Ishikawa (cell line): ENCODE measurements at regions not wholly inside any gene's neighbourhood (a gene's known extent, or its start where the extent isn't known, plus 50 kb on each side); places are given as distances from the start of the nearest gene placed in this dataset.

Experiments used
- CEBPB ChIP-seq: IDR thresholded peaks from 2 replicates; pipeline ENCODE4 v1.6.1; 2012
- CREB1 ChIP-seq: IDR thresholded peaks from 2 replicates; pipeline ENCODE4 v1.6.1; 2012; ENCODE audit warnings: low read depth
- EGR1 ChIP-seq: IDR thresholded peaks from 2 replicates; pipeline ENCODE4 v1.6.1; 2012
- EP300 ChIP-seq: IDR thresholded peaks from 2 replicates; pipeline ENCODE4 v1.6.1; 2012; ENCODE audit warnings: borderline replicate concordance
- FOXM1 ChIP-seq: IDR thresholded peaks from 2 replicates; pipeline ENCODE4 v1.6.1; 2012; ENCODE audit warnings: low read depth, borderline replicate concordance
- NFIC ChIP-seq: IDR thresholded peaks from 2 replicates; pipeline ENCODE4 v1.6.1; 2012
- RAD21 ChIP-seq: IDR thresholded peaks from 2 replicates; pipeline ENCODE4 v1.6.1; 2012; ENCODE audit warnings: low read depth
- TAF1 ChIP-seq: IDR thresholded peaks from 2 replicates; pipeline ENCODE4 v1.6.1; 2012; ENCODE audit warnings: low read depth, mild to moderate bottlenecking
- TCF12 ChIP-seq: IDR thresholded peaks from 2 replicates; pipeline ENCODE4 v1.6.1; 2012; ENCODE audit warnings: low read depth
- TEAD4 ChIP-seq: IDR thresholded peaks from 2 replicates; pipeline ENCODE4 v1.6.1; 2012
- YY1 ChIP-seq: IDR thresholded peaks from 2 replicates; pipeline ENCODE4 v1.6.1; 2012; ENCODE audit warnings: low read depth
- ZBTB7A ChIP-seq: IDR thresholded peaks from 2 replicates; pipeline ENCODE4 v1.6.1; 2012; ENCODE audit warnings: low read depth
- TF ChIP-seq, protein P1 (sequence below): IDR thresholded peaks from 2 replicates; pipeline ENCODE4 v1.6.1; 2012; ENCODE audit warnings: low read depth, mild to moderate bottlenecking
- TF ChIP-seq, protein P2 (sequence below): IDR thresholded peaks from 2 replicates; pipeline ENCODE4 v1.6.1; 2012
- TF ChIP-seq, protein P3 (sequence below): IDR thresholded peaks from 2 replicates; pipeline ENCODE4 v1.6.1; 2012

DNA sequence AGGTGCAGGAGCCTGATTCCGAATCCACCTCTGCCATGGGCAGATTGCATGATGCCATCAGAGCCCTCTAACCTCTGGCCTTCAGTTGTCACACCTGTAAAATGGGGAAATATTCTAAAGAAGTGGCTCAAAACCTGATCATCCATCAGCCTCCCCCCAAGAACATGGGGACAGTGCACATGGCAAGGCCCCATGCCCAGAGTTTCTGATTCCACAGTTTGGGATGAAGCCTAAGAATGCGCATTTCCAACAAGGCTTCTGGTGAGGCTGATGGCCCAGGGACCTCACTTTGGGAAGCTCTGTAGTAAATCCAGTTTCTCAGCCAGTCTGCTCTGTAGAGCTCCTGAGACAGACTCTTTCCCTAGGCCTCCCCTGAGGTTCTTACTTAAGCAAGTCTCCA lies 119.9 kb upstream of the CD93 start:
- TF ChIP-seq NFIC (no peak), RAD21 (no peak), FOXM1 (no peak), TCF12 (no peak), CEBPB (no peak), TEAD4 (no peak), CREB1 (no peak), ZBTB7A (no peak), EGR1 (no peak), EP300 (no peak)
- TF ChIP-seq, protein P1, sequence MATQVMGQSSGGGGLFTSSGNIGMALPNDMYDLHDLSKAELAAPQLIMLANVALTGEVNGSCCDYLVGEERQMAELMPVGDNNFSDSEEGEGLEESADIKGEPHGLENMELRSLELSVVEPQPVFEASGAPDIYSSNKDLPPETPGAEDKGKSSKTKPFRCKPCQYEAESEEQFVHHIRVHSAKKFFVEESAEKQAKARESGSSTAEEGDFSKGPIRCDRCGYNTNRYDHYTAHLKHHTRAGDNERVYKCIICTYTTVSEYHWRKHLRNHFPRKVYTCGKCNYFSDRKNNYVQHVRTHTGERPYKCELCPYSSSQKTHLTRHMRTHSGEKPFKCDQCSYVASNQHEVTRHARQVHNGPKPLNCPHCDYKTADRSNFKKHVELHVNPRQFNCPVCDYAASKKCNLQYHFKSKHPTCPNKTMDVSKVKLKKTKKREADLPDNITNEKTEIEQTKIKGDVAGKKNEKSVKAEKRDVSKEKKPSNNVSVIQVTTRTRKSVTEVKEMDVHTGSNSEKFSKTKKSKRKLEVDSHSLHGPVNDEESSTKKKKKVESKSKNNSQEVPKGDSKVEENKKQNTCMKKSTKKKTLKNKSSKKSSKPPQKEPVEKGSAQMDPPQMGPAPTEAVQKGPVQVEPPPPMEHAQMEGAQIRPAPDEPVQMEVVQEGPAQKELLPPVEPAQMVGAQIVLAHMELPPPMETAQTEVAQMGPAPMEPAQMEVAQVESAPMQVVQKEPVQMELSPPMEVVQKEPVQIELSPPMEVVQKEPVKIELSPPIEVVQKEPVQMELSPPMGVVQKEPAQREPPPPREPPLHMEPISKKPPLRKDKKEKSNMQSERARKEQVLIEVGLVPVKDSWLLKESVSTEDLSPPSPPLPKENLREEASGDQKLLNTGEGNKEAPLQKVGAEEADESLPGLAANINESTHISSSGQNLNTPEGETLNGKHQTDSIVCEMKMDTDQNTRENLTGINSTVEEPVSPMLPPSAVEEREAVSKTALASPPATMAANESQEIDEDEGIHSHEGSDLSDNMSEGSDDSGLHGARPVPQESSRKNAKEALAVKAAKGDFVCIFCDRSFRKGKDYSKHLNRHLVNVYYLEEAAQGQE: no peak
- TF ChIP-seq, protein P2, sequence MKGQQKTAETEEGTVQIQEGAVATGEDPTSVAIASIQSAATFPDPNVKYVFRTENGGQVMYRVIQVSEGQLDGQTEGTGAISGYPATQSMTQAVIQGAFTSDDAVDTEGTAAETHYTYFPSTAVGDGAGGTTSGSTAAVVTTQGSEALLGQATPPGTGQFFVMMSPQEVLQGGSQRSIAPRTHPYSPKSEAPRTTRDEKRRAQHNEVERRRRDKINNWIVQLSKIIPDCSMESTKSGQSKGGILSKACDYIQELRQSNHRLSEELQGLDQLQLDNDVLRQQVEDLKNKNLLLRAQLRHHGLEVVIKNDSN: no peak
- TF ChIP-seq, protein P3, sequence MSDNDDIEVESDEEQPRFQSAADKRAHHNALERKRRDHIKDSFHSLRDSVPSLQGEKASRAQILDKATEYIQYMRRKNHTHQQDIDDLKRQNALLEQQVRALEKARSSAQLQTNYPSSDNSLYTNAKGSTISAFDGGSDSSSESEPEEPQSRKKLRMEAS: no peak

DNA sequence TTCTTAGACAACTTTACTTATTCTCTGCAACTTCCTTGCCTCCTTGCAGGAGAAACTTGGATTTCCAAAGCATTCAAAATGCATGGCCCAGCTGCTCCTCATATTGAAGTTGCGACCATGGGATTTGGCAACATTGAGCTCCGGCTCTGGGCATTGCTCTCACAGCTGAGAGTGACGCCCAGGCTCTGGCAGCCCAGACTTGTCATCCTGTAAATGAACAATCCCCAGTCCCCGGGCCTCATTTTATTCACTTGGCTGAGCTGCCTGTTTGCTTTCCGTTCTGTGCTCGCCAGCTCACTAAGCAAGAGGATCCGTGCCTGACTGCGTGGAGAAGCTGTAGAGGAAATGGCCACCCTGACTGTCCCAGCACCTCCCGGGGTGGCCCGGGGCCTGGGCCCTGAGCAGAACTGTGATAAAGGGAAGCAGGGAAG lies 119.5 kb upstream of the CD93 start:
- TF ChIP-seq ZBTB7A (no peak), EGR1 (no peak), FOXM1 (no peak), CEBPB (no peak), TCF12 (no peak), YY1 (no peak), RAD21 (no peak), EP300 (no peak), TEAD4 (no peak), NFIC (no peak), CREB1 (no peak), TAF1 (no peak)
- TF ChIP-seq, protein P1: no peak
- TF ChIP-seq, protein P2: no peak
- TF ChIP-seq, protein P3: no peak

DNA sequence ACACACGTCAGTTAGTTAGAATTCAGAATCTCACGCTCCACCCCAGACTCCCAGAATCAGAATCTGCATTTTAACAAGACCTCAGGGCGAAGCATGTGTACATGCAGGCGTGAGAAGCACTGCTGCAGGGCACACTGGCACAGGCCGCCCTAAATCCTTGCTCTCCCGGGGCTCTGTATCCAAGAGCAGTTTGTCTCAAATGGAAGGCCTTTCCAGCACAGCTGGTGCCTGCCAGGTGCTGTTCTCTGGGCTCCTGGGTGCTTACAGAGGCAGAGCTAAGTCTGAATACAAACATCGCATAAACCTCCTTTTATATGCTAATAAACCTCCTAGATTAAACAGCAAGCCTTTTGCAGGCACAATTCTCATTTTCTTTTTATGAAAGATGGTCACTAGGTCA lies 119.1 kb upstream of the CD93 start:
- TF ChIP-seq TEAD4 (no peak), TAF1 (no peak), CEBPB (no peak), ZBTB7A (no peak), EGR1 (no peak)
- TF ChIP-seq, protein P1: no peak
- TF ChIP-seq, protein P3: no peak

DNA sequence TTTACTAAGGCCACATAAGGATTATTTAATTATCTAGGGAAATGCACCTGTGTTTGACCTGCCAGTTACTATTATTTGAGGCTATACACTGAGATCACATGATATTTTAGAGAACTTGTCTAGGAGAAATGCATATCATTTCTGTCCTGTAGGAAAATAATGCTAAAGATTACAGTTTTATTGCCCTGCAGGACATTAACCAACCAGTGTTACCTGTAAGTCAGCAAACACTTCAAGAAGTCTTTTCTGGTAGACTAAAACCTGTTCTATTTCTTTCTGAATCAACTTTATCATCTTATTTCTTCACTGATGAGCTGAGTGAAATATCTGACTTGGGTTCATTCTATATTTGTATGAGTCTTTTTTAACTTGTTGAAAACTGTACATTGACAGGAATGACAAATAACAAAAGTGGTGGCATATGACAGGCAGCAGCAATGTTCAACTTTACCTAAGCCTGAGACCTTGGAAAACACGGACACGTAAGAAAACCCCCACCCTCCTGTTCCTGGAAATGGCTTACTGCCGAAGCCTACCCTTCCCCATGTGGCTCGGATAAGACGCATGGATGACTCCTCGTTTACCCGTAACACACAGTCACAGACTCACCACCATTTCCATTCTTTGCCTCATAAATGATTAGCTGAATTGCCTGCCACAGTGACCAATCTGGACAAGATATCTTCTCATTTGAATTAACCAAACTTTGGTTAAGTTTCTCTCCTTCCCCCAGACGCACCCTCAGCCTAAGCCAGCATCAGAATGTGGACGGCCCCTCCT lies 118.0 kb upstream of the CD93 start:
- TF ChIP-seq, protein P1: no peak
- no peak for TF ChIP-seq CEBPB
- no peak for TF ChIP-seq EGR1
- no peak for TF ChIP-seq EP300
- no peak for TF ChIP-seq CREB1
- TF ChIP-seq RAD21: no peak
- TF ChIP-seq FOXM1: no peak
- no peak for TF ChIP-seq YY1
- TF ChIP-seq, protein P3: no peak
- no peak for TF ChIP-seq ZBTB7A
- no peak for TF ChIP-seq NFIC
- TF ChIP-seq TEAD4: no peak
- no peak for TF ChIP-seq TAF1
- TF ChIP-seq, protein P2: no peak
- TF ChIP-seq TCF12: no peak
